HEK293T (cell line): ENCODE measurements at regions not wholly inside any gene's neighbourhood (a gene's known extent, or its start where the extent isn't known, plus 50 kb on each side); places are given as distances from the start of the nearest gene placed in this dataset.

ENCODE experiments used
- ARNT ChIP-seq: fragments of 450-650 bp; IDR thresholded peaks from 2 replicates; pipeline ENCODE4 v1.6.1; 2017; ENCODE audit warnings: mild to moderate bottlenecking
- BHLHE40 ChIP-seq: fragments of 450-650 bp; IDR thresholded peaks from 2 replicates; pipeline ENCODE4 v1.6.1; 2016; ENCODE audit warnings: mild to moderate bottlenecking, moderate library complexity, borderline replicate concordance
- CTBP1 ChIP-seq: fragments of 450-650 bp; IDR thresholded peaks from 2 replicates; pipeline ENCODE4 v1.6.1; 2016; ENCODE audit warnings: borderline replicate concordance
- FOXA1 ChIP-seq: fragments of 450-650 bp; IDR thresholded peaks from 2 replicates; pipeline ENCODE4 v1.6.1; 2016; ENCODE audit warnings: mild to moderate bottlenecking
- FOXK2 ChIP-seq: fragments of 450-650 bp; IDR thresholded peaks from 2 replicates; pipeline ENCODE4 v1.6.1; 2016; ENCODE audit warnings: mild to moderate bottlenecking
- FOXM1 ChIP-seq: fragments of 450-650 bp; IDR thresholded peaks from 2 replicates; pipeline ENCODE4 v1.6.1; 2017; ENCODE audit warnings: mild to moderate bottlenecking, borderline replicate concordance
- HDGF ChIP-seq: fragments of 450-650 bp; IDR thresholded peaks from 2 replicates; pipeline ENCODE4 v1.6.1; 2017; ENCODE audit warnings: antibody characterized with exemption, borderline replicate concordance
- L3MBTL2 ChIP-seq: fragments of 450-650 bp; conservative IDR thresholded peaks from 2 replicates; pipeline ENCODE4 v1.6.1; 2016; ENCODE audit warnings: mild to moderate bottlenecking
- NFRKB ChIP-seq: fragments of 450-650 bp; IDR thresholded peaks from 2 replicates; pipeline ENCODE4 v1.6.1; 2016; ENCODE audit warnings: mild to moderate bottlenecking, moderate library complexity
- SP1 ChIP-seq: fragments of 450-650 bp; IDR thresholded peaks from 2 replicates; pipeline ENCODE4 v1.6.1; 2017
- SUZ12 ChIP-seq: fragments of 450-650 bp; IDR thresholded peaks from 2 replicates; pipeline ENCODE4 v1.6.1; 2016; ENCODE audit warnings: mild to moderate bottlenecking
- TARDBP ChIP-seq: fragments of 450-650 bp; IDR thresholded peaks from 2 replicates; pipeline ENCODE4 v1.6.1; 2016
- ZNF384 ChIP-seq: fragments of 450-650 bp; IDR thresholded peaks from 2 replicates; pipeline ENCODE4 v1.6.1; 2016
- TF ChIP-seq, protein P1 (sequence below): fragments of 450-650 bp; IDR thresholded peaks from 2 replicates; pipeline ENCODE4 v1.6.1; 2016

DNA sequence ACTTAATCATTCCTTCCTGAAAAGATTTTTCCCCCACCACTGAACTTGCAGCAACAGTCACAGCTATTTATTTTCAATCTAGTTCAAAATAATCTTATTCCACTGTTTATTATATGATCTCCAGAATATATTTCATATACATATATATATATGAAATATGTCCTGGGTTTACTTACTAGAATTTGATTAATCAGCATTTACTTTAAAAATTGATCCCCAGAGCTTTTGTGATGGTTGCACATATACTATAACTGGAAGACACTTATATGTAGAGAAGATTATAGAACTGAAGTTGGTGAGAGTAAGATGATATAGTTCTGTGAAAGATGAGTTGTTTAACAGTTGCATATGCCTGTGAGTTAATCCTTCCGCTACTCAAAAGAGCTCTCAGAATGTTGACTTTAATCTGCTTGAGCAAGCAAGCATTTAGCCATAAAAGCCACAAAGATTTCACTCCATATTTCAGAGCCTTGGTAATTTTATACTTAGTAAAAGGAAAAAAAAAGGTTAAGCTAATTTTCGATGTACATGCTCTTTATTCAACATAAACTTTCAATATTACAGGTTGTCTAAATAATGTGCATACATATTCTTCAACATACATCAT, 399.3 kb upstream of the CDH9 start:
- no peak for TF ChIP-seq SP1
- no peak for TF ChIP-seq FOXA1
- no peak for TF ChIP-seq TARDBP
- TF ChIP-seq, protein P1, sequence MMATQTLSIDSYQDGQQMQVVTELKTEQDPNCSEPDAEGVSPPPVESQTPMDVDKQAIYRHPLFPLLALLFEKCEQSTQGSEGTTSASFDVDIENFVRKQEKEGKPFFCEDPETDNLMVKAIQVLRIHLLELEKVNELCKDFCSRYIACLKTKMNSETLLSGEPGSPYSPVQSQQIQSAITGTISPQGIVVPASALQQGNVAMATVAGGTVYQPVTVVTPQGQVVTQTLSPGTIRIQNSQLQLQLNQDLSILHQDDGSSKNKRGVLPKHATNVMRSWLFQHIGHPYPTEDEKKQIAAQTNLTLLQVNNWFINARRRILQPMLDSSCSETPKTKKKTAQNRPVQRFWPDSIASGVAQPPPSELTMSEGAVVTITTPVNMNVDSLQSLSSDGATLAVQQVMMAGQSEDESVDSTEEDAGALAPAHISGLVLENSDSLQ, result no peak
- TF ChIP-seq ZNF384, result no peak
- no peak for TF ChIP-seq ARNT
- no peak for TF ChIP-seq FOXM1
- no peak for TF ChIP-seq BHLHE40
- TF ChIP-seq CTBP1, result no peak
- no peak for TF ChIP-seq HDGF
- no peak for TF ChIP-seq SUZ12
- TF ChIP-seq FOXK2, result no peak
- no peak for TF ChIP-seq L3MBTL2
- TF ChIP-seq NFRKB, result no peak
